ENCODE measurements at regions not wholly inside any gene's neighbourhood (a gene's known extent, or its start where the extent isn't known, plus 50 kb on each side); places are given as distances from the start of the nearest gene placed in this dataset.
"Not testable (repeated sequence)": the region's sequence is repeated elsewhere in the genome, so short reads cannot be mapped to it uniquely, and the experiment has no call there.

DNA sequence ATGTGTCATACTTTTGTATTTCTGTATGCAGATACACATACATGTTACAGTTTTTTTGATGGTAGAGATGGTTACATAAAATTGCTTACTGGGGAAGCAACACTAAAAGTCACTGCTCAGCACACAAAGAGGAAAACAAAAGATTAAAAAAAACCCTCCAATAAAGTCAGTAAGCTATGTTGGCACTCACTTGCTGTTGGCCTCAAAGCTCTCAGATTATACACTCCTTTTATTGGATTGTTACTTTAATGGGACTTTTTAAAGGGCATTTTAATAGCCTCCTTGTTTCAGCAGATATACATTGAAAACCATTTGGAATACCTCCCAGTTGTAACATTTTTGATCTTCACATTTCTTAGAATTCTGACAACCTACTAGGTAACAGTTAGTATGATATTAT lies 222.0 kb upstream of the HHIP start:
- H3K36me3 ChIP-seq (ENCODE audit: insufficient read depth, low read length): no peaks in the 10 kb centered on the region
- no peaks in the 10 kb centered on the region for H4K20me1 ChIP-seq (ENCODE audit: insufficient read depth, low read depth, low read length)
- peak; percentile 7 for DNase-seq
- H3K79me2 ChIP-seq (ENCODE audit: low read length): no peaks in the 10 kb centered on the region
- no peak overlapping the region for H3K27ac ChIP-seq (ENCODE audit: low read length)
- H3K9me2 ChIP-seq (replicated peaks; ENCODE audit: insufficient read depth, low read length): no peaks in the 10 kb centered on the region
- no peak overlapping the region for H3K4me2 ChIP-seq (ENCODE audit: low read depth, low read length, poor library complexity, severe bottlenecking)
- no peaks in the 10 kb centered on the region for H3K4me1 ChIP-seq (ENCODE audit: low read length)
- no peak overlapping the region for H3K4me3 ChIP-seq (ENCODE audit: low read length)
- H3K9ac ChIP-seq (ENCODE audit: low read length): no peak overlapping the region
- H2AFZ ChIP-seq (ENCODE audit: low read length): no peak overlapping the region
- H3K27me3 ChIP-seq (ENCODE audit: low read length): no peaks in the 10 kb centered on the region
- H3K9me3 ChIP-seq (ENCODE audit: low read length): no peaks in the 10 kb centered on the region

DNA sequence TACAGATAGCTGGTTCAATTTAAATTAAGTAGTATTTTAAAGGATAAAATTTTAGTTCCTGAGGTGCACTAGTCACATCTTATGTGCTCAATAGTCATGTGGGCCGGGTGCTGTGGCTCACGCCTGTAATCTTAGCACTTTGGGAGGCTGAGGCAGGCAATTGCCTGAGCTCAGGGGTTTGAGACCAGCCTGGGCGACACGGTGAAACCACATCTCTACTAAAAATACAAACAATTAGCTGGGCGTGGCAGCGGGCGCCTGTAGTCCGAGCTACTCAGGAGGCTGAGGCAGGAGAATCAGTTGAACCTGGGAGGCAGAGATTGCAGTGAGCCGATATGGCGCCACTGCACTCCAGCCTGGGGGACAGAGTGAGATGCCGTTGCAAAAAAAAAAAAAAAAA lies 219.9 kb upstream of the HHIP start:
- not testable (repeated sequence) for H3K27me3 ChIP-seq (ENCODE audit: low read length); H3K4me1 ChIP-seq (ENCODE audit: low read length); H3K27ac ChIP-seq (ENCODE audit: low read length)

DNA sequence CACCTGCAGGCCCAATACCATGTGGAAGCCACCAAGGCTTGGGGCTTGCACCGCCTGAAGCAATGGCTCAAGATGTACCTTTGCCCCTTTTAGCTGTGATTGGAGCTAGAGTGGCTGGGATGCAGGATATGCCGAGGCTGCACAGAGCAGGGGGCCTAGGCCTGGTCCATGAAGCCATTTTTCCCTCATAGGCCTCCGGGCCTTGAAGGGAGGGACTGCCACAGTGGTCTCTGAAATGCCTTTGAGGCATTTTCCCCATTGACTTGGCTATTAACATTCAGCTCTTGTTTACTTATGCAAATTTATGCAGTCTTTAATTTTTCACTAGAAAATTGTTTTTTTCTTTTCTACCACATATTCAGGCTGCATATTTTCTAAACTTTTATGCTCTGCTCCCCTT lies 203.2 kb upstream of the HHIP start:
- Histone ChIP-seq H3K79me2 (ENCODE audit: low read length) (no peaks in the 10 kb centered on the region), H3K4me2 (ENCODE audit: low read depth, low read length, poor library complexity, severe bottlenecking) (no peak overlapping the region), H3K4me1 (ENCODE audit: low read length) (no peaks in the 10 kb centered on the region), H3K9ac (ENCODE audit: low read length) (no peak overlapping the region), H3K27ac (ENCODE audit: low read length) (no peak overlapping the region), H2AFZ (ENCODE audit: low read length) (no peak overlapping the region), H3K4me3 (ENCODE audit: low read length) (no peak overlapping the region), H3K36me3 (ENCODE audit: insufficient read depth, low read length) (no peaks in the 10 kb centered on the region), H3K9me2 (replicated peaks; ENCODE audit: insufficient read depth, low read length) (peaks cover 8% of the 10 kb centered on the region; the same call in 1 of the 2 replicates), H3K27me3 (ENCODE audit: low read length) (no peaks in the 10 kb centered on the region), H4K20me1 (ENCODE audit: insufficient read depth, low read depth, low read length) (no peaks in the 10 kb centered on the region), H3K9me3 (ENCODE audit: low read length) (no peaks in the 10 kb centered on the region; the same call in 1 of the 2 replicates)
- DNase-seq: no peak

More for the DNA sequence above, 219.9 kb upstream of the HHIP start:
- not testable (repeated sequence) for H3K79me2 ChIP-seq (ENCODE audit: low read length); H3K36me3 ChIP-seq (ENCODE audit: insufficient read depth, low read length); H3K9me3 ChIP-seq (ENCODE audit: low read length); H3K4me2 ChIP-seq (ENCODE audit: low read depth, low read length, poor library complexity, severe bottlenecking); H3K9ac ChIP-seq (ENCODE audit: low read length); H3K9me2 ChIP-seq (replicated peaks; ENCODE audit: insufficient read depth, low read length); H3K4me3 ChIP-seq (ENCODE audit: low read length); H2AFZ ChIP-seq (ENCODE audit: low read length); H4K20me1 ChIP-seq (ENCODE audit: insufficient read depth, low read depth, low read length)
- DNase-seq: peak; percentile 14

DNA sequence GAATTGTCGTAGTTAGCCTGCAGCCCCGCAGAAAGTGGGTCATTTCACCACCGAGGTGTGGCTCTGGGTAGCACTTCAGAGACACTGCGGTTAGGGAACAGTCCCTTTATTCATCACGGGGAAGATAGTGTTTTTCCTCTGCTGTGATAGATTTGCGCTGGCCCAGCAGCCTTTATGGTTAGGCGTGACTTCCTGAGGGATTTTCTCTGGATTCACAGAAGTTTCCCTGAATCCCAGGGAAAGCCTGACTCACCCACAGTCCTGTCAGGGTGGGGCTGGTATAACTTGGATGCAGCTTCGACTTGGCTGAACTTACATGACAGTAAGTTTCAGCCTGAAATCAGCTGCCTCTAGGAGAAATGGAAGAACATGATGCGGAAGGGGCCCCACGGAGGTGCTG lies 196.3 kb upstream of the HHIP start:
- Histone ChIP-seq H3K4me3 (ENCODE audit: low read length) (no peak overlapping the region), H3K9ac (ENCODE audit: low read length) (no peak overlapping the region), H3K9me2 (replicated peaks; ENCODE audit: insufficient read depth, low read length) (peaks cover 3% of the 10 kb centered on the region; the same call in 1 of the 2 replicates), H3K27ac (ENCODE audit: low read length) (no peak overlapping the region), H3K4me1 (ENCODE audit: low read length) (no peaks in the 10 kb centered on the region), H3K9me3 (ENCODE audit: low read length) (no peaks in the 10 kb centered on the region; the same call in 1 of the 2 replicates), H3K36me3 (ENCODE audit: insufficient read depth, low read length) (no peaks in the 10 kb centered on the region), H3K79me2 (ENCODE audit: low read length) (no peaks in the 10 kb centered on the region), H2AFZ (ENCODE audit: low read length) (no peak overlapping the region), H3K27me3 (ENCODE audit: low read length) (0 out of 2 replicates have a peak, but pooled peaks cover 2% of the 10 kb centered on the region), H4K20me1 (ENCODE audit: insufficient read depth, low read depth, low read length) (no peaks in the 10 kb centered on the region), H3K4me2 (ENCODE audit: low read depth, low read length, poor library complexity, severe bottlenecking) (no peak overlapping the region)
- no peak for DNase-seq

DNA sequence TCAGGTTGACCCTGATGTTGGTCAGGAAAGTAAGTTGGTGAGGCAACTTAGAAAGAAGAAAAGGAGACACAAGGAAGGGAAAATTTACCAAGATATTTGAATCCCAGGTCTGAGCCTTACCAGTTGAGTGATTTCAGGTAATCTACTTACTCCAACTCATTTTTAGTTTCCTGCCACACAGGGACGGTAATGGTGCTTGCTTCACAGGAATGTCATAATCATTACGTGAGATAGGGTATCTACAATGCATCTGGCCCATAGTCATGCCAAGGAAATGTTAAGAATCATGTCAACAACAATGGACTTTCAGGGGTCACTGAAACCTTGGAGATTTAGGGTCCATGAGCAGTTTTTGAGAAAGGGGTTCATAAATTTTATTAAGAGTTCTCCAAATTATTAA lies 195.4 kb upstream of the HHIP start:
- H3K36me3 ChIP-seq (ENCODE audit: insufficient read depth, low read length): no peaks in the 10 kb centered on the region
- H3K4me2 ChIP-seq (ENCODE audit: low read depth, low read length, poor library complexity, severe bottlenecking): no peak overlapping the region
- H3K9ac ChIP-seq (ENCODE audit: low read length): no peak overlapping the region
- H3K9me3 ChIP-seq (ENCODE audit: low read length): no peaks in the 10 kb centered on the region; the same call in 1 of the 2 replicates
- H3K9me2 ChIP-seq (replicated peaks; ENCODE audit: insufficient read depth, low read length): no peaks in the 10 kb centered on the region
- H3K4me3 ChIP-seq (ENCODE audit: low read length): no peak overlapping the region
- no peaks in the 10 kb centered on the region for H3K4me1 ChIP-seq (ENCODE audit: low read length)
- no peaks in the 10 kb centered on the region for H3K79me2 ChIP-seq (ENCODE audit: low read length)
- H3K27ac ChIP-seq (ENCODE audit: low read length): no peak overlapping the region
- H2AFZ ChIP-seq (ENCODE audit: low read length): no peak overlapping the region
- 0 out of 2 replicates have a peak, but pooled peaks cover 2% of the 10 kb centered on the region for H3K27me3 ChIP-seq (ENCODE audit: low read length)
- no peaks in the 10 kb centered on the region for H4K20me1 ChIP-seq (ENCODE audit: insufficient read depth, low read depth, low read length)
- DNase-seq: no peak

DNA sequence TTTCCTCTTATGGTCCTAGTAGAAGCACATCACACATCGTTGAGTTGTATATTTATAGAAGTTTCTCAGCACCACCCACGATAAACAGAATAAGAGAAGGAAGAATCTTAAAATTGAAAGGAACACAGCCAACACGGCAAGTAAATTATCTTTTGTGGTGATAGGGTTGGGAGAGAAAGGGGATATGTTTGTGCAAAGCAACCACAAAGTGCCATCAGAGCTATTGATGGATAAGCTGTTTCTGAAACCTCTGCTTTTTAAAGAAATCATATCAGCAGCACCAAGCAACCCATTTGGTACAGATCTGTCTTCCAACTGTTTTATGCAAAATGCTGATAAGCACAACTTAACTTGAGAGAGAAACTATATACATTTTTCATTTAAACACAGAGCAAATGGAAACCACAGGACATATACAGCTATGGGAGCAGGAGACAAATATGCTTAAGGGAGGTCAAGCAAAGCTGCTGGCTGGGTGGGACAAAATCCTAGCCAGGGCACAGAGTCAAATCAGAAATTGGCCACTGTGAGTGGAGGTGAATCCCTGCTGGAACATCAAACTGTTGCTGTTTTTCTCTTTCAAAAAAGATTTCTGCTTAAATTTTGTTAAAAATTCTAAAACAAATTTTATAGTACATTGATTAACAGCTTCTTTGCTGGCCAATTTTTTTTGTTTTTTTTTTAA lies 194.0 kb upstream of the HHIP start:
- H3K36me3 ChIP-seq (ENCODE audit: insufficient read depth, low read length): no peaks in the 10 kb centered on the region
- 0 out of 2 replicates have a peak, but pooled peaks cover 2% of the 10 kb centered on the region for H3K27me3 ChIP-seq (ENCODE audit: low read length)
- H3K79me2 ChIP-seq (ENCODE audit: low read length): no peaks in the 10 kb centered on the region
- H2AFZ ChIP-seq (ENCODE audit: low read length): no peak overlapping the region
- no peak overlapping the region for H3K4me2 ChIP-seq (ENCODE audit: low read depth, low read length, poor library complexity, severe bottlenecking)
- no peak overlapping the region for H3K27ac ChIP-seq (ENCODE audit: low read length)
- no peak overlapping the region for H3K4me3 ChIP-seq (ENCODE audit: low read length)
- H3K9ac ChIP-seq (ENCODE audit: low read length): no peak overlapping the region
- H3K4me1 ChIP-seq (ENCODE audit: low read length): no peaks in the 10 kb centered on the region
- H3K9me2 ChIP-seq (replicated peaks; ENCODE audit: insufficient read depth, low read length): no peaks in the 10 kb centered on the region
- no peaks in the 10 kb centered on the region for H3K9me3 ChIP-seq (ENCODE audit: low read length)
- DNase-seq: no peak
- H4K20me1 ChIP-seq (ENCODE audit: insufficient read depth, low read depth, low read length): no peaks in the 10 kb centered on the region

DNA sequence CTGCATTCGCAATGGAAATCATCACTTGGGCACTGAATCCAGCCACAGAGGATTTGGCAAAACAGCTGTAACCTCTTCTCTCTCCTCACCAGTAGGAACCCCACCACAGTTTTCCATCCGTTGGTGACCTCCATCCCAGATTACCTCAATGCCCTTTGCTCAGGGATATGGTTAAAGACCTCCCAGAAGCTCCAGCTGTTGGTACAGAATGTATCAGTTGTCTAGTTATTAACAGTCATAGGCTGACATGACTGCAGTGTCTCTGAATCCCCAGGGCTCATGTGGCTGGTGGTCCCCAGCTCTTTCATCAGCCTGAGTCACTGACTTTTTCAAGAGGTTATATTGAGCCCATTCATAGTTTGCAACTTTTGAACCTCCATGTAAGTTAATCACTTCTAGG lies 189.8 kb upstream of the HHIP start:
- Histone ChIP-seq H3K27me3 (ENCODE audit: low read length) (0 out of 2 replicates have a peak, but pooled peaks cover 2% of the 10 kb centered on the region), H3K9me3 (ENCODE audit: low read length) (no peaks in the 10 kb centered on the region), H3K4me1 (ENCODE audit: low read length) (no peaks in the 10 kb centered on the region), H3K79me2 (ENCODE audit: low read length) (no peaks in the 10 kb centered on the region), H3K9me2 (replicated peaks; ENCODE audit: insufficient read depth, low read length) (no peaks in the 10 kb centered on the region), H4K20me1 (ENCODE audit: insufficient read depth, low read depth, low read length) (no peaks in the 10 kb centered on the region), H3K36me3 (ENCODE audit: insufficient read depth, low read length) (no peaks in the 10 kb centered on the region), H3K9ac (ENCODE audit: low read length) (no peak overlapping the region), H2AFZ (ENCODE audit: low read length) (no peak overlapping the region), H3K27ac (ENCODE audit: low read length) (no peak overlapping the region), H3K4me3 (ENCODE audit: low read length) (no peak overlapping the region), H3K4me2 (ENCODE audit: low read depth, low read length, poor library complexity, severe bottlenecking) (no peak overlapping the region)
- DNase-seq: no peak

DNA sequence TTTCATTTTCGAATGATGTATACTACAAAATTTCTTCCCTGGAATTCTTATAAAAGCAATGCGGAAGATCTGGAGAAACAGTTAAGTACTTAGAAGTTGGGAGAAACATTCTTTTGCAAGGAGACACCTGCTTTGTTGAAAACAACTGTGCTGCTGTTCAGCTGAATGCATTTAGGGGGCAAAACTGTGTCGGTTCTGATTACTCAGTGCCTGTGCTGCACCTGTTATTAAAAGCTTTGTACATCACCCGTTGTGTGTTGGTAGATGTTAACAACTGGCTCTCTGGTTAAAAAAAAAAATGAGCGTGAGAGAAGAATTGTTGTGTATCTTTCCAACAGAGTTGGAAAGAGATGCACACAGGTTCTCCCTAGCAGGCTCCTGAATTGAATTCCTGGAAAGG lies 184.1 kb upstream of the HHIP start:
- Histone ChIP-seq H3K79me2 (ENCODE audit: low read length) (no peaks in the 10 kb centered on the region), H3K9me2 (replicated peaks; ENCODE audit: insufficient read depth, low read length) (no peaks in the 10 kb centered on the region), H4K20me1 (ENCODE audit: insufficient read depth, low read depth, low read length) (no peaks in the 10 kb centered on the region), H3K4me3 (ENCODE audit: low read length) (no peak overlapping the region), H3K9ac (ENCODE audit: low read length) (no peak overlapping the region), H2AFZ (ENCODE audit: low read length) (no peak overlapping the region), H3K4me2 (ENCODE audit: low read depth, low read length, poor library complexity, severe bottlenecking) (no peak overlapping the region), H3K27ac (ENCODE audit: low read length) (no peak overlapping the region), H3K4me1 (ENCODE audit: low read length) (no peaks in the 10 kb centered on the region), H3K9me3 (ENCODE audit: low read length) (no peaks in the 10 kb centered on the region), H3K27me3 (ENCODE audit: low read length) (no peaks in the 10 kb centered on the region), H3K36me3 (ENCODE audit: insufficient read depth, low read length) (no peaks in the 10 kb centered on the region)
- DNase-seq: no peak
